ENCODE measurements at regions not wholly inside any gene's neighbourhood (a gene's known extent, or its start where the extent isn't known, plus 50 kb on each side); places are given as distances from the start of the nearest gene placed in this dataset.

DNA sequence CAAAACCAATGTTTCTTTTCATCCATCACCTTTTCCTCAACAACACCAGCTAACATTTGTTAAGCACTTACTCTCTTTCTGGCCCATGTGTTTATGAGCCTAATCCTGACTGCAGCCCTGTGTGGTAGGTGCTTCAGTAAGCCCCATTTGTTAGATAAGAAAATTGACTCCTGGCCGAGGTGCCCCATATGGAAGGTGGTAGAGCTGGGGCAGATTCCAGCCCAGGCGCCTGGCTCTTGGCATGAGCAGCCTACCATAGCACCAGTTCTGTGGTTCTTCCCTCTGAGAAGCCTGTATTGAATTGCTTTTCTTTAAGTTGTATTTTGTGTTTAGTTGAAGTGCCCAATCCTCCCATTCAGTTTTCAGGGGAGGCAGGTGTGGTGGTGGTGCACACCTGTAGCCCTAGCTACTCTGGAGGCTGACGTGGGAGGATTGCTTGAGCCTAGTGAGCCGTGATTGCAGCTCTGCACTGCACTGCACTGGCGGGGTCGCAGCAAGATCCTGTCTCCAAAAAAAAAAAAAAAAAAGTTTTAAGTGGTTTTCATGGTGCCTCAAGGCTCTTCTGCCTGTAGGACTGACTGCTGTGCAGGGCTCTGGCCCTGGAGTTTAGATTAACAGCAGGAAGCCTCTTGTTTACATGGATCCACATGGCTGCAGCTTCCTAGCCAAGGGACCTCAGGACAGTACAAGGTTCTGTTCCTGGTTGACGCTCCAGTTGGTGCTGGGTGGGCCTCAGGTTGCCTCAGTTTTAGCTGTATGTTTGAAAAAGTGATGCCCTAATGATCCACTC is 125.9 kb downstream of the MRPS6 start:
- TF ChIP-seq GLIS3 (CRISPR knock-in tag; IDR thresholded peaks at IDR 0.05) (no peak), PPARA (CRISPR knock-in tag; IDR thresholded peaks at IDR 0.05; ENCODE audit: borderline replicate concordance) (no peak)
- TF ChIP-seq, protein P1, sequence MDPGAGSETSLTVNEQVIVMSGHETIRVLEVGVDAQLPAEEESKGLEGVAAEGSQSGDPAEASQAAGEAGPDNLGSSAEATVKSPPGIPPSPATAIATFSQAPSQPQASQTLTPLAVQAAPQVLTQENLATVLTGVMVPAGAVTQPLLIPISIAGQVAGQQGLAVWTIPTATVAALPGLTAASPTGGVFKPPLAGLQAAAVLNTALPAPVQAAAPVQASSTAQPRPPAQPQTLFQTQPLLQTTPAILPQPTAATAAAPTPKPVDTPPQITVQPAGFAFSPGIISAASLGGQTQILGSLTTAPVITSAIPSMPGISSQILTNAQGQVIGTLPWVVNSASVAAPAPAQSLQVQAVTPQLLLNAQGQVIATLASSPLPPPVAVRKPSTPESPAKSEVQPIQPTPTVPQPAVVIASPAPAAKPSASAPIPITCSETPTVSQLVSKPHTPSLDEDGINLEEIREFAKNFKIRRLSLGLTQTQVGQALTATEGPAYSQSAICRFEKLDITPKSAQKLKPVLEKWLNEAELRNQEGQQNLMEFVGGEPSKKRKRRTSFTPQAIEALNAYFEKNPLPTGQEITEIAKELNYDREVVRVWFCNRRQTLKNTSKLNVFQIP (CRISPR knock-in tag; IDR thresholded peaks at IDR 0.05; ENCODE audit: borderline replicate concordance, low read depth): no peak
- TF ChIP-seq, protein P2, sequence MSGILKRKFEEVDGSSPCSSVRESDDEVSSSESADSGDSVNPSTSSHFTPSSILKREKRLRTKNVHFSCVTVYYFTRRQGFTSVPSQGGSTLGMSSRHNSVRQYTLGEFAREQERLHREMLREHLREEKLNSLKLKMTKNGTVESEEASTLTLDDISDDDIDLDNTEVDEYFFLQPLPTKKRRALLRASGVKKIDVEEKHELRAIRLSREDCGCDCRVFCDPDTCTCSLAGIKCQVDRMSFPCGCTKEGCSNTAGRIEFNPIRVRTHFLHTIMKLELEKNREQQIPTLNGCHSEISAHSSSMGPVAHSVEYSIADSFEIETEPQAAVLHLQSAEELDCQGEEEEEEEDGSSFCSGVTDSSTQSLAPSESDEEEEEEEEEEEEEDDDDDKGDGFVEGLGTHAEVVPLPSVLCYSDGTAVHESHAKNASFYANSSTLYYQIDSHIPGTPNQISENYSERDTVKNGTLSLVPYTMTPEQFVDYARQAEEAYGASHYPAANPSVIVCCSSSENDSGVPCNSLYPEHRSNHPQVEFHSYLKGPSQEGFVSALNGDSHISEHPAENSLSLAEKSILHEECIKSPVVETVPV (CRISPR knock-in tag; IDR thresholded peaks at IDR 0.05): no peak
- no peak for ATAC-seq

DNA sequence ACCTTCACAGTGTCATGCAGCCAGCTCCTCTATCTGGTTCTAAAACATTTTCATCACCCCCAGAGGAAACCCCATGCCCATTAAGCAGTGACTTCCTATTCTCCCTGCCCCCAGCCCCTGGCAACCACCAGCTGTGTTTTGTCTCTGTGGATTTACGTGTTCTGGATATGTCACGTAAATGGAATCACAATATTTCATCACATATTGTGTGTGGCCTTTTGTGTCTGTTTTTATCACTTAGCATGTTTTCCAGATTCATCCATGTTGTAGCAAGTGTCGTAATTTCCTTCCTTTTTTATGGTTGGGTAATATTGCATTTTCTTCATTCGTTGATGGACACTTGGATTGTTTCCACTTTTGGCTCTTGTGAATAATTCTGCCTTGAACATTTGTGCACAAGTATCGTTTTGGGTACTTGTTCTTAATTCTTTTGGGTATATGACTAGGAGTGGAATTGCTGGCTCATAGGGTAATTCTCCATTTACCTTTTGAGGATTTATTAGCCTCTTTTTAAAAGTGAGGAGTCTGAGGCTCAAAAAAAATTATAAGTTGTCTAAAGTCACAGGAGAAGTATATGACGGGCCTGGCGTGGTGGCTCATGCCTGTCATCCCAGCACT is 127.0 kb downstream of the MRPS6 start:
- ATAC-seq: no peak
- TF ChIP-seq BACH2 (CRISPR knock-in tag; IDR thresholded peaks at IDR 0.05; ENCODE audit: borderline replicate concordance) (no peak), ZNF70 (CRISPR knock-in tag; IDR thresholded peaks at IDR 0.05) (no peak), CSDC2 (CRISPR knock-in tag; IDR thresholded peaks at IDR 0.05) (no peak), ZFP30 (CRISPR knock-in tag; IDR thresholded peaks at IDR 0.05) (no peak), ZNF8 (CRISPR knock-in tag; IDR thresholded peaks at IDR 0.05) (no peak), SNAI2 (CRISPR knock-in tag; IDR thresholded peaks at IDR 0.05) (no peak), GLIS3 (CRISPR knock-in tag; IDR thresholded peaks at IDR 0.05) (no peak), RARB (CRISPR knock-in tag; IDR thresholded peaks at IDR 0.05) (no peak), TCF4 (CRISPR knock-in tag; IDR thresholded peaks at IDR 0.05; ENCODE audit: borderline replicate concordance) (no peak), ZC3H10 (CRISPR knock-in tag; IDR thresholded peaks at IDR 0.05) (no peak), PPARA (CRISPR knock-in tag; IDR thresholded peaks at IDR 0.05; ENCODE audit: borderline replicate concordance) (no peak)
- TF ChIP-seq, protein P2 (CRISPR knock-in tag; IDR thresholded peaks at IDR 0.05): no peak
- TF ChIP-seq, protein P3, sequence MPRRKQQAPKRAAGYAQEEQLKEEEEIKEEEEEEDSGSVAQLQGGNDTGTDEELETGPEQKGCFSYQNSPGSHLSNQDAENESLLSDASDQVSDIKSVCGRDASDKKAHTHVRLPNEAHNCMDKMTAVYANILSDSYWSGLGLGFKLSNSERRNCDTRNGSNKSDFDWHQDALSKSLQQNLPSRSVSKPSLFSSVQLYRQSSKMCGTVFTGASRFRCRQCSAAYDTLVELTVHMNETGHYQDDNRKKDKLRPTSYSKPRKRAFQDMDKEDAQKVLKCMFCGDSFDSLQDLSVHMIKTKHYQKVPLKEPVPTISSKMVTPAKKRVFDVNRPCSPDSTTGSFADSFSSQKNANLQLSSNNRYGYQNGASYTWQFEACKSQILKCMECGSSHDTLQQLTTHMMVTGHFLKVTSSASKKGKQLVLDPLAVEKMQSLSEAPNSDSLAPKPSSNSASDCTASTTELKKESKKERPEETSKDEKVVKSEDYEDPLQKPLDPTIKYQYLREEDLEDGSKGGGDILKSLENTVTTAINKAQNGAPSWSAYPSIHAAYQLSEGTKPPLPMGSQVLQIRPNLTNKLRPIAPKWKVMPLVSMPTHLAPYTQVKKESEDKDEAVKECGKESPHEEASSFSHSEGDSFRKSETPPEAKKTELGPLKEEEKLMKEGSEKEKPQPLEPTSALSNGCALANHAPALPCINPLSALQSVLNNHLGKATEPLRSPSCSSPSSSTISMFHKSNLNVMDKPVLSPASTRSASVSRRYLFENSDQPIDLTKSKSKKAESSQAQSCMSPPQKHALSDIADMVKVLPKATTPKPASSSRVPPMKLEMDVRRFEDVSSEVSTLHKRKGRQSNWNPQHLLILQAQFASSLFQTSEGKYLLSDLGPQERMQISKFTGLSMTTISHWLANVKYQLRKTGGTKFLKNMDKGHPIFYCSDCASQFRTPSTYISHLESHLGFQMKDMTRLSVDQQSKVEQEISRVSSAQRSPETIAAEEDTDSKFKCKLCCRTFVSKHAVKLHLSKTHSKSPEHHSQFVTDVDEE (CRISPR knock-in tag; IDR thresholded peaks at IDR 0.05): no peak
- TF ChIP-seq, protein P4, sequence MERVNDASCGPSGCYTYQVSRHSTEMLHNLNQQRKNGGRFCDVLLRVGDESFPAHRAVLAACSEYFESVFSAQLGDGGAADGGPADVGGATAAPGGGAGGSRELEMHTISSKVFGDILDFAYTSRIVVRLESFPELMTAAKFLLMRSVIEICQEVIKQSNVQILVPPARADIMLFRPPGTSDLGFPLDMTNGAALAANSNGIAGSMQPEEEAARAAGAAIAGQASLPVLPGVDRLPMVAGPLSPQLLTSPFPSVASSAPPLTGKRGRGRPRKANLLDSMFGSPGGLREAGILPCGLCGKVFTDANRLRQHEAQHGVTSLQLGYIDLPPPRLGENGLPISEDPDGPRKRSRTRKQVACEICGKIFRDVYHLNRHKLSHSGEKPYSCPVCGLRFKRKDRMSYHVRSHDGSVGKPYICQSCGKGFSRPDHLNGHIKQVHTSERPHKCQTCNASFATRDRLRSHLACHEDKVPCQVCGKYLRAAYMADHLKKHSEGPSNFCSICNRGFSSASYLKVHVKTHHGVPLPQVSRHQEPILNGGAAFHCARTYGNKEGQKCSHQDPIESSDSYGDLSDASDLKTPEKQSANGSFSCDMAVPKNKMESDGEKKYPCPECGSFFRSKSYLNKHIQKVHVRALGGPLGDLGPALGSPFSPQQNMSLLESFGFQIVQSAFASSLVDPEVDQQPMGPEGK (CRISPR knock-in tag; IDR thresholded peaks at IDR 0.05; ENCODE audit: borderline replicate concordance): no peak
- TF ChIP-seq, protein P1 (CRISPR knock-in tag; IDR thresholded peaks at IDR 0.05; ENCODE audit: borderline replicate concordance, low read depth): no peak

DNA sequence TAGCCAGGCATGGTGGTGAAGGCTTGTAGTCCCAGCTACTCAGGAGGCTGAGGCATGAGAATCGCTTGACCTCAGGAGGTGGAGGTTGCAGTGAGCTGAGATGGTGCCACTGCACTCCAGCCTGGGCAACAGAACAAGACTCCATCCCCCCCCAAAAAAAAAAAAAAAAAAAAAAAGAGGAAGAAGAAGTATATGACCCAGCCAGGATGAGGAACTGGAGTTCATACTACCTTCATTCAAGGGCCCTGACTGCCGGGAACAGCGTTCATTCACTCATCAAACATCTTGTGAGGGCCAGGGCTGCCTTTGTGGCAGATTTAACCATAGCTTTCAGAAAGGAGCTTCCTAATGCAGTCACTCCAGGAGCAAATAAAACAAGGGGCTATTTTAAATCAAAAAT is 127.6 kb downstream of the MRPS6 start:
- no peak for ATAC-seq
- TF ChIP-seq PPARA (CRISPR knock-in tag; IDR thresholded peaks at IDR 0.05; ENCODE audit: borderline replicate concordance) (no peak), ZFP3 (CRISPR knock-in tag; IDR thresholded peaks at IDR 0.05) (no peak), CSDC2 (CRISPR knock-in tag; IDR thresholded peaks at IDR 0.05) (no peak), ISL1 (CRISPR knock-in tag; IDR thresholded peaks at IDR 0.05) (no peak), TCF4 (CRISPR knock-in tag; IDR thresholded peaks at IDR 0.05; ENCODE audit: borderline replicate concordance) (no peak)

All from SK-N-SH treated with all-trans-retinoic acid at 6 μM for 48 hours (cell line).